Left ventricle myocardium superior (tissue), 1 donor: ENCODE measurements at regions not wholly inside any gene's neighbourhood (a gene's known extent, or its start where the extent isn't known, plus 50 kb on each side); places are given as distances from the start of the nearest gene placed in this dataset.
A peak's percentile ranks its signal among the peaks of the same experiment; 100 is the strongest.
"Not testable (repeated sequence)": the region's sequence is repeated elsewhere in the genome, so short reads cannot be mapped to it uniquely, and the experiment has no call there.

ENCODE experiments used
- ATAC-seq: fragments of 200-7000 bp; cut with Tn5 transposase; one replicate; pipeline ENCODE4 v1.9.1; 2020; ENCODE audit warnings: mild to moderate bottlenecking, moderate library complexity
- DNase-seq: peaks from one replicate; pipeline ENCODE4 v3.0.0-alpha.2; 2020
- intact Hi-C: fragments of 100-400 bp; cut with micrococcal nuclease; formaldehyde crosslinking; loops from one replicate; pipeline ENCODE4 v1.11.0; 2022
- donor health status: DM: no; HTN: yes; CAD: no; lungs with severe emphysema.

DNA sequence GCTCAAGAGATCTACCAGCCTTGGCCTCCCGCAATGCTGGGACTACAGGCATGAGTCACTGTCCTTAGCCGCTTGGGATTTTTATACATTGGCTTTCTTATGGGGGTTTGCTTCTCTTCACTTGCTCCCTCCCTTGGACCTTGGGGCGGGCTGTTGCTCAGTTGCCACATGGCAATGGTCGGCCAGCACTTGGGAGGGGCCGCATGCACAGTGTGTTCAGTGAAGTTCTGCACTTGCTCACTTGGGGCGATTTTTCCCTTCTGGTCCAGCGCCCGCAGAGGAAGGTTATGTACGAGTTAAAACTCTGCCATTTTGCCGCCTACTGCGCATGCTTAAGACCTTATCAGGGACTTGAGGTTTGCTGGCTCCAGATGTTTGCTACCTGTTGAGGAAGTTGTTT lies 1367.6 kb upstream of the CDH8 start:
- intact Hi-C loops, result no loop called here
- DNase-seq (no peak), ATAC-seq (no peak)

DNA sequence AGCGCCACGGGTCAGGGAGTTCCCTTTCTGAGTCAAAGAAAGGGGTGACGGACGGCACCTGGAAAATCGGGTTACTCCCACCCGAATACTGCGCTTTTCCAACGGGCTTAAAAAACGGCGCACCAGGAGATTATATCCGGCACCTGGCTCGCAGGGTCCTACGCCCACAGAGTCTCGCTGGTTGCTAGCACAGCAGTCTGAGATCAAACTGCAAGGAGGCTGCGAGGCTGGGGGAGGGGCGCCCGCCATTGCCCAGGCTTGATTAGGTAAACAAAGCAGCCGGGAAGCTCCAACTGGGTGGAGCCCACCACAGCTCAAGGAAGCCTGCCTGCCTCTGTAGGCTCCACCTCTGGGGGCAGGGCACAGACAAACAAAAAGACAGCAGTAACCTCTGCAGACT lies 1352.0 kb upstream of the CDH8 start:
- DNase-seq, ATAC-seq, intact Hi-C loops: not testable (repeated sequence)

- ATAC-seq (no peak), DNase-seq (no peak)
- intact Hi-C loops, result no loop called here
These were observed 1349.6 kb upstream of the CDH8 start for GRCh38 chr16:63385714-63386432.

DNA sequence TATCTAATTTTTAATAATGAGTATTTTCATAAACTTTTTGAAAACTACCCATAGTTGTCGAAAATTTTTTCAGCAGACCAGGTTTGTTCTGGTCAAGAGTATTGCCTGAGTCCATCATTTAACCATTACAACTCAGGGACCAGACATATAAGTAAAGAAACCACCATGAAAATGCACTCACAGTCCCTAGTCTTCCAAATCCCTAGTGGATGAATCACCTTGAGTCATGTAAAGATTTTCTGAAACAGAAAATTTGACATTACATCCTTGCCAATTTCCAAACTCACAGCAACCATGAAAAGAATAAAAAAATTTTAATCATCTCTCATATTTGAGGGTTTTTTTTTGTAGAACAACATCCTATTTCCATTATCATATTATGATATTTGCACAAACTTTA lies 1337.5 kb upstream of the CDH8 start:
- intact Hi-C loops, result no loop called here
- ATAC-seq (no peak), DNase-seq (no peak)

DNA sequence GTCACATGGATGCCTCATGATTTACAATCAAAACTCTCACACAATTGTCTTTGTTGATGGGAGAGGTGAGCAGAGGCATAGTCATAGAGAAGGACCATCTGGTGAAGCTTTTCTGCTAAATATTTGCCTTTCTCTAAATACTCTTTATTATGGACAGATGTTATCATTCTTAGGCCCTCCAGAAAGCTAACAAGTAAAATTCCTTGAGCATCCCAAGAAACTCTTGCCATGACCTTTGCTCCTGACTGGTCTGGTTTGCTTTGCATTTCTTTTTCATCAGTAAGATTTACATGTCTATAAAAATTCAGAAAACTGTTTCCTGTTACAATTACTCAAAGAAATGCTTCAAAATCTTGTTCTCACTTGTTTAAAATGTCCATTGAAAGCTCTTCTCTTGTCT lies 1336.6 kb upstream of the CDH8 start:
- no peak for ATAC-seq
- DNase-seq, result no peak
- intact Hi-C loops, result no loop called here

DNA sequence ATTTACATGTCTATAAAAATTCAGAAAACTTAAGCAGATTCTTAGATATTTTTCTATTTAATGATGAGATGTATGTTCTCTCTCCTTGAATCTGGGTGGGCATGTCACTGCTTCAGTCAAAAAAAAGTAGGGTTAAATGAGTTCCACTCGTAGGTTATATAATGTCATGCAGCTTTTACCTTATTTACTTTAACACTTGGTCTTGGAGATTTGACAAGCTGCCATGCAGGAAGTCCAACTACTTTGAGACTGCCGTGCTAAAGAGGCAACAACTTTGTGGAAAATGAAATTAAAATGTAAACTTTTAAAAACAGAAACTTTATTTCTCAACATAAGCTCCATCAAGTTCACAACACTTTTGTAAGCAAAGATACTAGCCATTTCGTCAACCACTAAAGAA lies 1336.0 kb upstream of the CDH8 start:
- ATAC-seq (no peak), DNase-seq (no peak)
- intact Hi-C loops, result no loop called here

GRCh38 chr16:63365649-63366304 lies 1329.5 kb upstream of the CDH8 start:
- DNase-seq, result no peak
- intact Hi-C loops, result no loop called here
- no peak for ATAC-seq

DNA sequence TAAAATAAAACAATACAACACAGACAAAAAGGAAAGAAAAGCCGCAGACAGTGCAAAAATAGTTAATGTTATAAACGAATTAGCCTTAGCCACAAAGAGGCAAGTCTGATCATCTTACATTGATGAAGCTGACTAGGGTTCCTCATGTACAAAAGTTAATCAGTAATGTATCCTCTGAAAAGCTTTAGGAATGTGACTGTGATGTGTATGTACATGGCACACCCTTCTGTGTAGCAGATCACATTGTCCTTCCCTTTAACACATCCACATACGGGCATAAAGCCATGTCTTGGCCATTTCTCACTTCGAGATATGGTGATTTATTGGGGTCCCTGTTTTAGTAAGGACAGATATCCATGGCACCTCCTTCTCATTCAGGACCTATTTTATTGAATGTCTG lies 1327.5 kb upstream of the CDH8 start:
- intact Hi-C loops, result no loop called here
- ATAC-seq (no peak), DNase-seq (no peak)

GRCh38 chr16:63361032-63361624 lies 1324.9 kb upstream of the CDH8 start:
- DNase-seq, result no peak
- intact Hi-C loops, result no loop called here
- ATAC-seq, result no peak

DNA sequence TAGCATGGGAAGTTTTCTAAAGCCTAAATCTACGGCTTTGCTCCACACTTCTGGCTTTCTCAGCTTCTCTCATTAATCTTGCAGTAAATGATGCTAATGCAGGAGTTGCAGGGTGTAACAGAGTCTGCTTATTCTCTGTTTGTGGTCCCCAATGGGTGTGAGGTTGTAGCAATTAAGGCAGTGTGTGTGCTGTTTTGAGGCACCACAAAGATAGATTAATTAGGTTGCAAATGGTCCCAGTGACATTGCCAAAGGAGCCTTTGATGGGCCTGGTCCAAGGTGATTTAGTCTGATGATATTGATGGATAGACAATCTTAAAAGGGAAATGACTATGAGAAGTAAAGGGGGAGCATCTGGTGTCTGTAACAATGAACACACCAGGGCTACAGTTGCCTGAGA lies 1313.7 kb upstream of the CDH8 start:
- DNase-seq, result no peak

GRCh38 chr16:63346000-63346399 lies 1309.8 kb upstream of the CDH8 start:
- ATAC-seq (no peak), DNase-seq (no peak)
- intact Hi-C loops, result no loop called here

More for the DNA sequence above, 1313.7 kb upstream of the CDH8 start:
- ATAC-seq, result no peak
- intact Hi-C loops, result no loop called here

GRCh38 chr16:63337264-63337663 lies 1301.0 kb upstream of the CDH8 start:
- DNase-seq (no peak), ATAC-seq (peak; percentile 33)
- intact Hi-C loops, result no loop called here

GRCh38 chr16:63331111-63331510 lies 1294.9 kb upstream of the CDH8 start:
- peak; percentile 70 for ATAC-seq
- no peak for DNase-seq
- intact Hi-C loops, result no loop called here

DNA sequence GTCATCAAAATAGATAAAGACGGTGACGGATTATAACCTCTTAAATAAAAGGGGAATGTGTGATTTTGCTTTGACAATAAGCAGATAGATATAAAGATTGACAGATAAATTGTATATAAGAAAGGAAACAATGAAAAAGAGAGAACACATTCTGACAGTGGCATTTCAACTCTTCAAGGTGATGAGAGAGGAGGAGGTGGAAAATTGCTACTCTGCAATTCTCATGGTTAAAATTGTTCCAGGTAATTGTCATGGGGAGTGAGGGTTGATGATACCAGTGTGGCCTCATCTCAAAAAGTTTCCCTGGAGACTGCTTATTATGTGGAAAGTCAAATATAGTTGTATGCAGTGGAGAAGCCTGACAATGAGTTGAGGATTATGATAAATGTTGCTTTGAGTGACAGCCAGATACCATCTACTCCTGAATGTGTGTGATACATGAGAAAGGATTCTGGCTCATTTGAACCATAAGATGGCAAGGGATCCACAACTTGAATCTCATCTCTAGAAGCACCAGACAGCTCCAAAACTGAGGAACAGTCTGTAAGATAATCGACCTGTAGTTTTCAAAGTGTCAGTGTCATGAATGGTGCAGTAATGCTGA lies 1290.6 kb upstream of the CDH8 start:
- ATAC-seq (no peak), DNase-seq (no peak)
- intact Hi-C loops, result no loop called here

DNA sequence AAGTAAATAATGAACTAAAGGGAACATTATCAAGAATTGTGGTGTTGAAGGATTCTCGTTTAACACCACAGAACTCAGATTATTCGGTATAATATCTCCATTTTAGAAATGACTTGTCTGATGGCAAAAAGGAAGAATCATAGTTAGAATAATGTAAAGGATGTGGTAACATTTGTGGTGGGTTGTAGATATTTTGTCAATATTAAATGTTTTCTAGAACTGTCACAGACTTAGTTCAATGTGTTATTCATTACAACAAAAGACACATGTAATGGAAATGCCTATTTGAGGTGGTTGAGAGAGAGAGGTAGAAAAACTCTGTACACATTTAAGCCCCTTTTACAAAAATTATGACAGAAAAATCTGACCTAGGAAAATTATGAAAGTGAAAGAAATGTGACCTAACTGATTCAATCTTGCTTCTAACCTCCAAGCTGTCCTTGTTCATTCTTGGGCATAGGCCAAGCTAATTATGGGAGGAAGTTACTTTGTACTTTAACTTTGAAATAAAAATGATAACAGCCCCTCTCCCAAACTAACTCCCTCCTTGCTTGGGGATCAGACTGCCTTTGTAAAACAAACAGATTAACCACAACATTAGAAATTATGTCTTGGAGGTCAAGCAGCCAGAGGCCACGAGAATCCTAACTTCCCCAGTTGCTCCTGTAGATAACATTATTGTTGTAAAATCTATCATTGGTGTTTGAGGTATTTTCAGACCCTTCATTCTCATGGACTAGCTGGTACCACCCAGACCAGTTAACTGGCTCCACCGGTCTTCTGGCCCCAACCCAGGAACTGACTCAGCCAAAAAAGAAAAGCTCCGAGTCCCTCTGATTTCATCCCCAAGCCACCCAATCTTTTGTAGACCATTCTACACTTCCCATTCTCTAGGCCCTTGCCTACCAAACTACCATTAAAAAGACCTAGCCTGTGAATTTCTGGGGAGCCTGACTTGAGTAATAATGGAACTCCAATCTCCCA lies 1287.8 kb upstream of the CDH8 start:
- intact Hi-C loops, result no loop called here
- DNase-seq (no peak), ATAC-seq (peak; percentile 34)

- ATAC-seq (no peak), DNase-seq (no peak)
- intact Hi-C loops, result no loop called here
These were observed 1286.8 kb upstream of the CDH8 start for GRCh38 chr16:63323055-63323454.

GRCh38 chr16:63315229-63315628 lies 1279.0 kb upstream of the CDH8 start:
- DNase-seq (no peak), ATAC-seq (peak; percentile 38)
- intact Hi-C loops, result no loop called here

DNA sequence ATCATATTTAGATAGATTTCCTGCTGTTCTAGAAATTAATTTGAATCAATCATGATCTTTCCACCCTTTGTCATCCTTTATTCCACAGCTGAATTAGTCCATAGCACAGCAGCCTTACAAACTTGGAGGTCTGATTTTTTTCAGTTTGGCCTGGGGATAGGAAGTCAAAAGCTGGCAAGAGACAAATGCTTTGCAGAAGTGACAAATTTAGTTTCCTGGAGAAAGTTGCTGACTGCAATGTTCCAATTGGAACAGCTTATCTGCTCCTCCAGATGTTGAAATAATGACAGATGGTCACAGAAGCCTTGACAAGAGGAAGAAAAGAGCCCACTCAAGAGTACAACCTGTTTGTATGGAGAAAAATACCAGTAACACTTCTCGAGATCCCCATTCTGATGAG lies 1276.1 kb upstream of the CDH8 start:
- DNase-seq, result no peak
- ATAC-seq, result peak; percentile 71
- intact Hi-C loops, result no loop called here

GRCh38 chr16:63311313-63311712 lies 1275.1 kb upstream of the CDH8 start:
- DNase-seq (no peak), ATAC-seq (peak; percentile 21)
- intact Hi-C loops, result no loop called here
